Chondrocyte (in vitro differentiated cells): ENCODE measurements at regions not wholly inside any gene's neighbourhood (a gene's known extent, or its start where the extent isn't known, plus 50 kb on each side); places are given as distances from the start of the nearest gene placed in this dataset.
A peak's percentile ranks its signal among the peaks of the same experiment; 100 is the strongest.

ENCODE experiments used
- DNase-seq: peaks from one replicate; pipeline ENCODE4 v3.0.0; 2021; ENCODE audit warnings: mixed read lengths, low spot score
- H3K27ac Mint-ChIP-seq: one replicate; pipeline ENCODE4 v1.8.0; 2021; ENCODE audit warnings: mild to moderate bottlenecking, moderate library complexity, mixed read lengths; ENCODE audit not compliant: unreplicated experiment
- H3K27me3 Mint-ChIP-seq: 2 replicates; pipeline ENCODE4 v1.8.0; 2021; ENCODE audit warnings: low read depth, mixed read lengths
- H3K36me3 Mint-ChIP-seq: 2 replicates; pipeline ENCODE4 v1.8.0; 2021; ENCODE audit warnings: low read depth, mixed read lengths
- H3K4me1 Mint-ChIP-seq: 2 replicates; pipeline ENCODE4 v1.8.0; 2021; ENCODE audit warnings: low read depth, mild to moderate bottlenecking, mixed read lengths
- H3K4me3 Mint-ChIP-seq: one replicate; pipeline ENCODE4 v1.8.0; 2021; ENCODE audit warnings: mild to moderate bottlenecking, moderate library complexity, mixed read lengths; ENCODE audit not compliant: unreplicated experiment
- H3K9me3 Mint-ChIP-seq: 2 replicates; pipeline ENCODE4 v1.8.0; 2021; ENCODE audit warnings: low read depth, mixed read lengths
- TF ChIP-seq, protein P1 (sequence below): fragments of 200-600 bp; sonication (generic); IDR thresholded peaks from 2 replicates; pipeline ENCODE4 v1.5.0; 2021; ENCODE audit warnings: antibody characterized with exemption, mild to moderate bottlenecking, moderate library complexity

- H3K9me3 Mint-ChIP-seq = no peaks in the 10 kb centered on the region
- no peak overlapping the region for H3K4me3 Mint-ChIP-seq
- H3K27me3 Mint-ChIP-seq = no peaks in the 10 kb centered on the region
- no peaks in the 10 kb centered on the region for H3K4me1 Mint-ChIP-seq
- DNase-seq = no peak
- no peak overlapping the region for H3K27ac Mint-ChIP-seq
- TF ChIP-seq, protein P1, sequence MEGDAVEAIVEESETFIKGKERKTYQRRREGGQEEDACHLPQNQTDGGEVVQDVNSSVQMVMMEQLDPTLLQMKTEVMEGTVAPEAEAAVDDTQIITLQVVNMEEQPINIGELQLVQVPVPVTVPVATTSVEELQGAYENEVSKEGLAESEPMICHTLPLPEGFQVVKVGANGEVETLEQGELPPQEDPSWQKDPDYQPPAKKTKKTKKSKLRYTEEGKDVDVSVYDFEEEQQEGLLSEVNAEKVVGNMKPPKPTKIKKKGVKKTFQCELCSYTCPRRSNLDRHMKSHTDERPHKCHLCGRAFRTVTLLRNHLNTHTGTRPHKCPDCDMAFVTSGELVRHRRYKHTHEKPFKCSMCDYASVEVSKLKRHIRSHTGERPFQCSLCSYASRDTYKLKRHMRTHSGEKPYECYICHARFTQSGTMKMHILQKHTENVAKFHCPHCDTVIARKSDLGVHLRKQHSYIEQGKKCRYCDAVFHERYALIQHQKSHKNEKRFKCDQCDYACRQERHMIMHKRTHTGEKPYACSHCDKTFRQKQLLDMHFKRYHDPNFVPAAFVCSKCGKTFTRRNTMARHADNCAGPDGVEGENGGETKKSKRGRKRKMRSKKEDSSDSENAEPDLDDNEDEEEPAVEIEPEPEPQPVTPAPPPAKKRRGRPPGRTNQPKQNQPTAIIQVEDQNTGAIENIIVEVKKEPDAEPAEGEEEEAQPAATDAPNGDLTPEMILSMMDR = no peak
- peaks cover 8% of the 10 kb centered on the region for H3K36me3 Mint-ChIP-seq
Observed at GRCh38 chr5:146254223-146254622, 50.8 kb downstream of the RBM27 start.

- TF ChIP-seq, protein P1 = no peak
- no peaks in the 10 kb centered on the region for H3K9me3 Mint-ChIP-seq
- no peak for DNase-seq
- H3K4me1 Mint-ChIP-seq = no peaks in the 10 kb centered on the region
- no peak overlapping the region for H3K27ac Mint-ChIP-seq
- H3K4me3 Mint-ChIP-seq = no peak overlapping the region
- no peaks in the 10 kb centered on the region for H3K27me3 Mint-ChIP-seq
- H3K36me3 Mint-ChIP-seq = peaks cover 28% of the 10 kb centered on the region
Observed at GRCh38 chr5:146273109-146273508, 65.5 kb upstream of the POU4F3 start.

DNA sequence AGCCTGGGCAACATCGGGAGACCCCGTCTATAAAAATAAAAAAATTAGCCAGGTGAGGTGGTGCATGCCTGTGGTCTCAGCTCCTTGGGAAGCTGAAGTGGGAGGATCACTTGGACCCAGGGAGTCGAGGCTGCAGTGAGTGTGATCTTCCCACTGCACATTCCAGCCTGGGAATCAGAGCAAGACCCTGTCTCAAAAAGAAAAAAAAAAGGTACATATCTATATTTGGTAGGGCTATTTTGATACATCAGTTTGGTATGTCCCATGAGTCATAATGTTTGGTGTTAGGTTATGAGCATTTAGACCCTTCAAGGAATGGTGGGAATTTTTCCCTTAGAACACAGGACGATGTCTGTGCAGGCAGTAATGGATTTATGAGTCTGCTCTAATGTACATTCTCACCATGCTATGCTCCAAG is 55.3 kb upstream of the POU4F3 start:
- Mint-ChIP-seq H3K27ac (peak overlapping the region; percentile 95), H3K4me1 (peaks cover 30% of the 10 kb centered on the region), H3K4me3 (peak overlapping the region; percentile 27), H3K9me3 (no peaks in the 10 kb centered on the region), H3K27me3 (no peaks in the 10 kb centered on the region), H3K36me3 (peaks cover 5% of the 10 kb centered on the region)
- TF ChIP-seq, protein P1 = no peak
- no peak for DNase-seq

GRCh38 chr5:146284016-146284415 is 54.6 kb upstream of the POU4F3 start:
- H3K27ac Mint-ChIP-seq = peak overlapping the region; percentile 95
- no peak overlapping the region for H3K4me3 Mint-ChIP-seq
- no peaks in the 10 kb centered on the region for H3K27me3 Mint-ChIP-seq
- H3K9me3 Mint-ChIP-seq = no peaks in the 10 kb centered on the region
- H3K36me3 Mint-ChIP-seq = peaks cover 5% of the 10 kb centered on the region
- TF ChIP-seq, protein P1 = no peak
- H3K4me1 Mint-ChIP-seq = peaks cover 30% of the 10 kb centered on the region
- no peak for DNase-seq
